GM12865 (cell line): ENCODE measurements at regions not wholly inside any gene's neighbourhood (a gene's known extent, or its start where the extent isn't known, plus 50 kb on each side); places are given as distances from the start of the nearest gene placed in this dataset.

Experiments used
- DNase-seq: peaks from one replicate; pipeline ENCODE4 v3.0.0; 2010; ENCODE audit warnings: low read depth
- H3K4me3 ChIP-seq: 2 replicates; pipeline ENCODE4 v1.5.1; 2011; ENCODE audit warnings: mild to moderate bottlenecking, low read depth, low read length, control low read depth
- TF ChIP-seq, protein P1 (sequence below): IDR thresholded peaks from 2 replicates; pipeline ENCODE4 v1.5.1; 2011; ENCODE audit warnings: low read length, control low read depth, low read depth, inconsistent platforms; ENCODE audit not compliant: insufficient read depth; ENCODE audit errors: missing control alignments

DNA sequence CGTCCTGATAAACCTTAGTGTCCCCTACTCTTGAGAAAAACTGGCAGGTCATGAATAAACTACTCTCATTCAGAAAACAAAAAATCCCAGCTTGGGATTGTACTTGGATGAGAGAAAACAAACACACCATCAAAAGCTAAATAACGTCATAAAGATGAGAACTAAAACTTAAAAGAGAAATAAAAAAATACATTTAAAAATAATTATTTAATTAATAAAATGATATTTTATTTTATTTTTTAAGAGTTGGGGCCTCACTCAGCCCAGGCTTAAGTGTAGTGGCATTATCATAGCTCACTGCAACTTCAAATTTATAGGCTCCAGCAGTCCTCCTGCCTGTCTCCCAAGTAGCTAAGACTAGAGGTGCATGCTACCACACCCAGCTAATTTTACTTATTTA is 125.4 kb upstream of the CA10 start:
- no peak for DNase-seq
- no peak overlapping the region for H3K4me3 ChIP-seq
- TF ChIP-seq, protein P1, sequence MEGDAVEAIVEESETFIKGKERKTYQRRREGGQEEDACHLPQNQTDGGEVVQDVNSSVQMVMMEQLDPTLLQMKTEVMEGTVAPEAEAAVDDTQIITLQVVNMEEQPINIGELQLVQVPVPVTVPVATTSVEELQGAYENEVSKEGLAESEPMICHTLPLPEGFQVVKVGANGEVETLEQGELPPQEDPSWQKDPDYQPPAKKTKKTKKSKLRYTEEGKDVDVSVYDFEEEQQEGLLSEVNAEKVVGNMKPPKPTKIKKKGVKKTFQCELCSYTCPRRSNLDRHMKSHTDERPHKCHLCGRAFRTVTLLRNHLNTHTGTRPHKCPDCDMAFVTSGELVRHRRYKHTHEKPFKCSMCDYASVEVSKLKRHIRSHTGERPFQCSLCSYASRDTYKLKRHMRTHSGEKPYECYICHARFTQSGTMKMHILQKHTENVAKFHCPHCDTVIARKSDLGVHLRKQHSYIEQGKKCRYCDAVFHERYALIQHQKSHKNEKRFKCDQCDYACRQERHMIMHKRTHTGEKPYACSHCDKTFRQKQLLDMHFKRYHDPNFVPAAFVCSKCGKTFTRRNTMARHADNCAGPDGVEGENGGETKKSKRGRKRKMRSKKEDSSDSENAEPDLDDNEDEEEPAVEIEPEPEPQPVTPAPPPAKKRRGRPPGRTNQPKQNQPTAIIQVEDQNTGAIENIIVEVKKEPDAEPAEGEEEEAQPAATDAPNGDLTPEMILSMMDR = no peak

DNA sequence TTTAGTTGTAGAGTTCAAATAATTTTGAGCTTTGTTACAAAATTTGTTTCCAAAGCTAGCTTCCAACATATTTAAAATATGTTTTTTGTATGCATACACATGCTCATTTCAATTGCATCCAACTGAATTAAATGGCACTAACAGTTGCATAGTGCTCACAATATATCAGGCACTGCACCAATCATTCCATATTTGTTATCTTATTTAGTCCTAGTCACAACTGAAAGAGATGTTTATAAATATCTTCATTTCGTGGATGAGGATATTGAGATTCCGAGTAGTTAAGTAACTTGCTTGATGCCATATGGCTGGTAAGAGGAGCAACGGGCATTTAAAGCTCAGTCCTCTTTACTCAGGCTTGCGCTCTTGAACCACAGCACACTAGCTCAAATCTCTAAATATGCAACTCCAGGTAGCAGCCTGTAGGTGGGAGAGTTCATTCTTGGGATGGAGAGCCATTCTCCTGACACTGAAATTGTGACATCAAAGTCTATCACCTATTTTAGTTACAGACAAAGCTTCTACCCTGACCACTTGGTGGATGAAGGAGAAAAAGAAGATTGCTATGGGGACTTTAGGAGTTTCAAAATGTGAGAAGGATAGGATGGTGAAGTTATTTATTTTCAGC is 118.0 kb upstream of the CA10 start:
- H3K4me3 ChIP-seq = no peak overlapping the region
- DNase-seq = no peak
- TF ChIP-seq, protein P1 = no peak

DNA sequence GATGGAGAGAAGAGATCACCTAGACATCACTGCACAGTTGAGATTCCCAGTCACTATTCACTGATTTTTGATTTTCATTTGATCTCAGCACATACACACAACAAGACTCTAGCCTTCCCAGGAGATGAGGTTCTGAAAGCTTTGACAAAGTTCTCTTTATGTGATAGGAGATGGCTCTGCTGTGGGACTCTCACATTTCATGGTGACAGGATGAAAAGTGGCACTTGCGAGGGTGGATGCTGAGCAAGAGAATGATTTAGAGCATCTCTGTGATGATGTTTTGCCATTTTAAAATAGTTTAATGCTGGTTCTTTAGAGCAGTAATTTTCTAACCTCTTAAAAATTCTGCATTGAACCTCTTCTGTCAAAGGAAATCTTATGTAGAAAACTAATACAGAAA is 113.3 kb upstream of the CA10 start:
- DNase-seq = no peak
- TF ChIP-seq, protein P1 = no peak
- H3K4me3 ChIP-seq = no peak overlapping the region

GRCh38 chr17:52255347-52255746 is 96.8 kb upstream of the CA10 start:
- no peak overlapping the region for H3K4me3 ChIP-seq
- TF ChIP-seq, protein P1 = no peak
- DNase-seq = no peak

DNA sequence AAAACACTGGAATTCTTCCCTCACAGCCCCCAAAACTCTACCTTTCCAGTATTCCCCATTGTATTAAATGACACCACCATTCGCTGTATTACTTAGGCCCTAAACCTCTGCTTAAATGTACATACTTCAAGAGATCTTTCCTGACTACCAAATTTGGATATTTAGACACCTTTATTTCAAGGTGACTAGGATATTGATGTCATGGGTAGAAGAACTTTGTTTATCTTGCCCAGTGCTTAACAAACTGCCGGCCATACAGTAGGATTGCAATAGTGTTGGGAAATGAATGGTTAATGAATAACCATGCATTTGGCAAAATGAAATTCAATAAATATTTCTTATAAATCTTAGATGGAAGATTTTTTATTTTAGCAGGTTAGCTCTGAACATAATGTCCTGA is 86.2 kb upstream of the CA10 start:
- no peak overlapping the region for H3K4me3 ChIP-seq
- DNase-seq = no peak
- TF ChIP-seq, protein P1 = no peak

DNA sequence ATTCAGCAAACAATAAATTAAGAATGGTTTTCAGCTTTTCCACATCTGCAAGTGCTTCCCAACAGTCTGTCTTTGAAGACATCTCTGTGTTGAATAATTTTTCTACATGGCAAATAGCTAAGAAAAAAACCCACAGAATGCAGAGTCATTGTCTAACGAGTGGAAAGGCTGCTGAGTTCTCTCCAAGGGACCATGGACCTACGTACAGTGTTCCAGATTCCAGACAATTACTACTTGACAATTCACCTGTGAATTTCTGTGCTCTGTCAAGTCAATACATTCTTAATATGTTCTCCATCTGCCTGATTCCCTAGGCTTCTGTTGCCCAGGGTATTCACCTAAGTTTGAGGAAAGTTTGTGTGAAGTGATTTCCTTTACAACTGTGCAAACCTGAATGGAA is 83.8 kb upstream of the CA10 start:
- DNase-seq = no peak
- TF ChIP-seq, protein P1 = no peak

GRCh38 chr17:52237151-52237550 is 78.6 kb upstream of the CA10 start:
- no peak overlapping the region for H3K4me3 ChIP-seq
- TF ChIP-seq, protein P1 = no peak
- DNase-seq = no peak

More for the DNA sequence above, 83.8 kb upstream of the CA10 start:
- H3K4me3 ChIP-seq = no peak overlapping the region
